A549 (cell line): ENCODE measurements at regions not wholly inside any gene's neighbourhood (a gene's known extent, or its start where the extent isn't known, plus 50 kb on each side); places are given as distances from the start of the nearest gene placed in this dataset.

Experiments used
- CTCF ChIP-seq: fragments of >200 bp; sonication (Bioruptor Twin); formaldehyde crosslinking; IDR thresholded peaks from 3 replicates; pipeline ENCODE4 v1.5.1; 2016
- EHMT2 ChIP-seq: fragments of 200-600 bp; sonication (generic); IDR thresholded peaks from 2 replicates; pipeline ENCODE4 v1.6.1; 2016; ENCODE audit warnings: antibody characterized with exemption, low read depth, mild to moderate bottlenecking, moderate library complexity
- HDAC2 ChIP-seq: fragments of 200-600 bp; sonication (generic); IDR thresholded peaks from 2 replicates; pipeline ENCODE4 v1.6.1; 2016
- PHF8 ChIP-seq: fragments of 200-600 bp; sonication (generic); IDR thresholded peaks from 2 replicates; pipeline ENCODE4 v1.6.1; 2016; ENCODE audit warnings: low read depth, mild to moderate bottlenecking, antibody characterized with exemption, moderate library complexity, borderline replicate concordance

GRCh38 chr13:22047785-22048104 is 376.9 kb downstream of the FGF9 start:
- TF ChIP-seq PHF8, result no peak
- no peak for TF ChIP-seq HDAC2
- TF ChIP-seq CTCF, result no peak
- no peak for TF ChIP-seq EHMT2
